Renal cortex interstitium (tissue), 11 donors: ENCODE measurements at regions not wholly inside any gene's neighbourhood (a gene's known extent, or its start where the extent isn't known, plus 50 kb on each side); places are given as distances from the start of the nearest gene placed in this dataset.
A peak's percentile ranks its signal among the peaks of the same experiment; 100 is the strongest.

Source experiments
- DNase-seq, 11 donors: peaks; one replicate each; pipeline ENCODE4 v3.0.0-alpha.2; 2013; ENCODE audit warnings: low read depth in 9 of 11, low spot score in 4 of 11; ENCODE audit errors: extremely low read depth in 1 of 11

DNA sequence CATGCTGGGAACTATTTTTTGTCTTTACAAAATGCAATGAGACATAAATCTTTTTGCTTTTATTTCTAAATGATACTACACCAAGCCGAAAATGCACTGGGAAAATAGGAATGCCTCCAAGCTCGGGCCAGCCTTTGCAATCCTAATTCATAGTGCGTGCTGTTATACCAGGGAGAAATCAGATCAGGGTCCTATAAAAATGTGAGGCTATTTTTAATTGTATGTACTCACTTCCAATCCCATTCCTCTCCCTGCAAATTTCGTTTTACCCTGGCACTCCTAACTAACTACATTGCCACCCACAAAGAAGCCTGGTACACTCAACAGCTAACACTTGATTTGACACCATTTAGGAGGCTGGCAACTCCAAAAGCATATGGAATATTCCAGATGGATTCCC is 350.6 kb upstream of the ZFP64 start:
- DNase-seq: no peak

- DNase-seq: no peak
Measured at GRCh38 chr20:52540509-52540908, 348.9 kb upstream of the ZFP64 start.

GRCh38 chr20:52539891-52540290 is 348.3 kb upstream of the ZFP64 start:
- no peak for DNase-seq

GRCh38 chr20:52536841-52537400 is 345.3 kb upstream of the ZFP64 start:
- DNase-seq: no peak

DNA sequence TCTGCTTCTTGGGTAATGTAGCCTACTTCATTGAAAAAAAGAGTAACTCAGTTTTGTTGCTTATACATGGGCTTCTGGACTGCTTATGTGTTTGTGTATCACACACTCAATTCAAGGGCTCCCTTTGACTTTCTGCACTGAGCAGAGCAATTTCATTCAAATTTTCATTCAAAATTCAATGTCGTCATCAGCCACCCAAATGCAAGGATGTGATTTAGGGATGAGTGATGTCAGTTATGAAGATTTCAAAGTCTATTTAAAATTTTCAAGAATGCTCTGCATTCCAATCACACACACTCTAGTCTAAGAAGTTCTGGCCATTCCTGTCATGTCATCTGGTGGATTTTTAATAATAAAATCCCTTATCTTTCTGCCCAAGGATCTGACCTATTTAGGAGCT is 344.5 kb upstream of the ZFP64 start:
- no peak for DNase-seq

- no peak for DNase-seq
Measured at GRCh38 chr20:52534616-52535015, 343.0 kb upstream of the ZFP64 start.

DNA sequence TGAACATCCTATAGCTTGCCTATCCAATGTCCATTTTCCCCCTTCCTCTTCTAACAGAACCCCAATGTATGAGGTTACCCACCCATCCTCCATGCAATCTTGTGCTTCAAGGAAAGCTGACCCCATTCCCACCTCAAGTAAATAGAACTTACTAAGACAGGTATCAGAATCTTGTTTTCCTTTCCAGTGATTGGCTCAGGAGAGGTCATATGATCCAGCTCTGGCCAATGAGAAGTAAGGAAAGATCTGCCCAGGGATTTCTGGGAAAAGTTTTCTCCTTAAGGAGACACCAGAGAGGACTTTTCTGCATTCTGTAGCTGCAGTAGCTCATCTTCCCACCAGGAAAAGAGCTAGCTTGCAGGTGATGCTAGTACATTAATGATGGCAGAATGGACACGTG is 341.8 kb upstream of the ZFP64 start:
- no peak for DNase-seq

DNA sequence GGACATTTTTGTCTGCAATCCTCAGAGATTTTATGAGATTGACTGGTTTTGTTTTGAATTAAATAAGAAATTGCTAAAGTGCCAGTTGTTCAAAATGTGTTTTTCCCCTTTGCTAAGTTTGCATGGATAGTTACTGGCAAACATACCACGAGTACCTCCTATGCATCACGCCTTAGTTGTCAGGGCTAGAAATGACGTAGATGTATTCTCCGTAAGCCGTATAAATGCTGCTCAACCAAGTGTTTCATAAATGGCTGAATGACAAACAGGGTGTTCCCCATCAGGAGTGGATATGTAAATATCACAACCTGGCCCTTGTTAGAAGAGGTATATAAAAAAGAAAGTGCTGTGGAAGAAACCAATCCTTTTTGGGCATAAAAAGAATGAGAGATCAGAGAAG is 341.1 kb upstream of the ZFP64 start:
- DNase-seq: no peak

GRCh38 chr20:52530571-52530970 is 339.0 kb upstream of the ZFP64 start:
- no peak for DNase-seq

DNA sequence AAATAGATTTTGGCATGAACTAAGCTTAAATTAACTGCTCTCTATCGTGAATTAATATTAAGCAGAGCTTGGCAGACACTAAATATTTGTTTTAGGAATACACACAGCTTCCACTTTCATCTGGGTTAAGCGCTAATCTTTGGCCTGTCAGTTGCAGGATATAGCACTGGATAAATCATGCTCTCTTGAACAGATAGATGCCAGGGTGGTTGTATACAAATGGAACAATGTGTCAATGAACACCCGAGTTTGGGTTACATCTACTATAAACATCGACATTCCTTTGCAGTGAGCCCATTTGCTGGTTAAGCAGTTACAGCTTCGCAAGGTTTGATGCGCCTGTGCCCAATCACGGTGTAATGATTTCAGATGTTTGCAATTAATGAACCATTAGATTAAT is 338.2 kb upstream of the ZFP64 start:
- no peak for DNase-seq

- DNase-seq: no peak
Measured at GRCh38 chr20:52524861-52525260, 333.3 kb upstream of the ZFP64 start.

GRCh38 chr20:52518735-52519134 is 327.2 kb upstream of the ZFP64 start:
- DNase-seq: no peak

- no peak for DNase-seq
Measured at GRCh38 chr20:52515877-52516276, 324.3 kb upstream of the ZFP64 start.

DNA sequence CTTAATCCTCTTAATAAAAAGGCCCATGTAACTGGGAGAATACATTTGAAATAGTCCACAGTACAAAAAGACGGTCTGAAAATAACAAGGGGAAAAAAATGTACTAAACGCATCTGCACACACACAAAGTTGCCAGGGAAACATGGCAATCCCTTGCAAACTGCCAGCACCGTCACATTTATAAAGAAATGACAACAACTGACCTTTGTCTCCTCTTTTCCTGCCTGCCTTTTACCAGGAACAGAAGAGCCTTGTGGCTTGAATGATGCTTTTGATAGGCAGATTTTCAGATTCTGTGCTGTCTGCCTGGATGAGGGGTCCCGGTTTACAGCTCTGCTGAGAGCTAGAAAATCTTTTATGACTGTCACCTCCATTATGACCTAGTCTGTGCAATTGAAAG is 308.6 kb upstream of the ZFP64 start:
- no peak for DNase-seq

GRCh38 chr20:52497731-52498130 is 306.2 kb upstream of the ZFP64 start:
- no peak for DNase-seq

- no peak for DNase-seq
Measured at GRCh38 chr20:52496191-52496590, 304.6 kb upstream of the ZFP64 start.

GRCh38 chr20:52494244-52494643 is 302.7 kb upstream of the ZFP64 start:
- DNase-seq: no peak

GRCh38 chr20:52493171-52493721 is 301.7 kb upstream of the ZFP64 start:
- peak; percentile 39 to 73 (median 49) for DNase-seq

DNA sequence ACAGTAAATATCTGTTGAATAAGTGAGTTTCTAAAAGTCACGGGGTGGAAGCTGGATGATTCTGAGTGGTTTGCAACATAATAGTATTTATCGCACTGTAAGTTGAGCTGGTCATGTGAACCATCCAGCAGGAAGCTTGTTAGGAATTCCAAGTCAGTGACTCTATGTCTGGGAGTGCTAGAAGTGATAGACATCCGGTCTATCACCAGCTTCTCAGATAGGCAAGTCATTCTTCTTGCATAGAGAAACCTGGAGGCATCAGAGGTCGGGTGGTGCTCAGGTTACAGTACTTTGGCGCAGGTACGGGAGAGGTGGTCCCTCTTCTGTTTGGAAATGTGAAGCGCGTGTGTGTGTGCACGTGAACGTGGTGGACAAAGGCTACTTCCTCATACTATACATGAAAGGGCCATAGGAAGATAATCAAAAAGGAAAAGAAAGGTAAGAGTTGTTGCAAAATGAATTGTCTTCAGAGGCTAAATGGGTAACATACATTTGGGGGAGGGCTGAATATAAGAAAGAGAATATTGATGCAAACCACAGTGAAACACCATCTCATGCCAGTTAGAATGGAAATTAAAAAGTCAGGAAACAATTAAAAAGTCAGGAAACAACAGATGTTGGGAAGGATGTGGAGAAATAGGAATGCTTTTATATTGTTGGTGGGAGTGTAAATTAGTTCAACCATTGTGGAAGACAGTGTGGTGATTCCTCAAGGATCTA is 299.3 kb upstream of the ZFP64 start:
- DNase-seq: no peak

DNA sequence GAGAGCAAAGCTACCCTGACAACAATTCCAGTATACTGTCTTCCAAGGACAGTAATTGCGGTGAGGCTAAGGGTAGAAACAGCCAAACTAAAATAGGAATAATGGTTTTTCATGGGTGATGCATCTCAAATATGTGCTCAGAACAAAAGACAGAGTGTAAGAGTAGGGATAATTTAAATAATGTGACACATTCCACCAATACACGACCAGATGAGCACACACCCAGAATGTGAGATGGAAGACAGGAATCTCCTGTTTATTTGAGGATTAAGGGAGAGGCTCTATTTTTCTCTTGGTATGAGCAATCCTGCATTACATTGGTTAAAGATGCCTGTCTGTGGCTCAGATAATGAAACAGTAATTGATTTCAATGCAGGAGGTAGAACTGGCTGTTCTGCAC is 292.9 kb upstream of the ZFP64 start:
- no peak for DNase-seq

DNA sequence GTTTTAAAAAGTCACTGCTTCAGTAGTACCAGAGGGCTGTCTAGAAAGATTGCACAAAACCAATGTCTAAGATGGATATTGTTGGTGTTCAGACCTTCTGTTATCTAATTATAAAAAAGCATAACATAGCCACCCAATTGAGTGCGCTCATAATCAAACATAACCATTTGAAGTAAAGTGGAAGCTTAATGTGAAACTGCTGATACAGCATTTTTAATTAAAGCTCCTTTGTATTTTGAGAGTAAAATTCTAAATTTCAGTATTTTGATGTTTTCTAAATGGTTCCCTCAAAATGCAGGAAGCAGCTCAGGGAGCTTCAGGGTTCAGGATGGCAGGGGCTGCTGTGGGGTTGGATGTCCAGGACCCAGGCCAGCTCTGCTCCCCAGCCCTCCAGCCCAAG is 291.8 kb upstream of the ZFP64 start:
- DNase-seq: no peak
